Tibial nerve (tissue), 4 donors: ENCODE measurements at regions not wholly inside any gene's neighbourhood (a gene's known extent, or its start where the extent isn't known, plus 50 kb on each side); places are given as distances from the start of the nearest gene placed in this dataset.

Experiments used
- DNase-seq, 2 donors: peaks; one replicate each; pipeline ENCODE4 v3.0.0-alpha.2; 2019; ENCODE audit warnings: low spot score in 2 of 2
- H3K27ac ChIP-seq, 4 donors: fragments of 200-600 bp; sonication (generic) in 3 of 4; one replicate each; pipeline ENCODE4 v1.5.1; 2017 to 2019; ENCODE audit warnings: mild to moderate bottlenecking in 1 of 4
- H3K27me3 ChIP-seq, 2 donors: fragments of 200-600 bp; sonication (generic) in 1 of 2; one replicate each; pipeline versions ENCODE4 v1.5.1 to v1.6.0; 2017 to 2019
- H3K36me3 ChIP-seq, 3 donors: fragments of 200-600 bp; sonication (generic); one replicate each; pipeline ENCODE4 v1.5.1; 2018 to 2019
- H3K4me1 ChIP-seq, 4 donors: fragments of 200-600 bp; sonication (generic) in 3 of 4; one replicate each; pipeline ENCODE4 v1.5.1; 2017 to 2019
- H3K4me3 ChIP-seq, 4 donors: fragments of 200-600 bp; sonication (generic) in 3 of 4; one replicate each; pipeline ENCODE4 v1.5.1; 2017 to 2019; ENCODE audit warnings: mild to moderate bottlenecking in 1 of 4, moderate library complexity in 1 of 4
- H3K9me3 ChIP-seq, 4 donors: fragments of 200-600 bp; sonication (generic) in 3 of 4; one replicate each; pipeline ENCODE4 v1.5.1; 2017 to 2019
- EP300 ChIP-seq, 2 donors: sonication (generic); formaldehyde crosslinking; IDR thresholded peaks; one replicate each; pipeline ENCODE4 v1.6.1; 2017; ENCODE audit warnings: antibody characterized with exemption in 2 of 2, mild to moderate bottlenecking in 1 of 2
- POLR2A ChIP-seq, 2 donors: fragments of 450-650 bp; IDR thresholded peaks; one replicate each; pipeline ENCODE4 v1.6.1; 2017; ENCODE audit warnings: antibody characterized with exemption in 2 of 2, mild to moderate bottlenecking in 2 of 2, moderate library complexity in 2 of 2
- WGBS, 2 donors: methylation state at CpG; one replicate each; pipeline ENCODE4 v1.1.5; 2018; 5-methylcytosine and 5-hydroxymethylcytosine counted together
- TF ChIP-seq, protein P1 (sequence below), 5 experiments: fragments of 200-600 bp in 3 of 5; fragments of 450-650 bp in 2 of 5; sonication (generic) in 3 of 5; IDR thresholded peaks; one replicate each; pipeline ENCODE4 v1.5.1; 2016 to 2019; ENCODE audit warnings: antibody characterized with exemption in 5 of 5, mild to moderate bottlenecking in 3 of 5, moderate library complexity in 2 of 5

GRCh38 chr12:127428420-127428819, 838.5 kb upstream of the TMEM132C start:
- Histone ChIP-seq H3K36me3 (no peaks in the 10 kb centered on the region), H3K4me1 (no peaks in the 10 kb centered on the region), H3K4me3 (no peak overlapping the region), H3K27ac (no peak overlapping the region), H3K27me3 (no peaks in the 10 kb centered on the region), H3K9me3 (no peaks in the 10 kb centered on the region)
- TF ChIP-seq, protein P1, sequence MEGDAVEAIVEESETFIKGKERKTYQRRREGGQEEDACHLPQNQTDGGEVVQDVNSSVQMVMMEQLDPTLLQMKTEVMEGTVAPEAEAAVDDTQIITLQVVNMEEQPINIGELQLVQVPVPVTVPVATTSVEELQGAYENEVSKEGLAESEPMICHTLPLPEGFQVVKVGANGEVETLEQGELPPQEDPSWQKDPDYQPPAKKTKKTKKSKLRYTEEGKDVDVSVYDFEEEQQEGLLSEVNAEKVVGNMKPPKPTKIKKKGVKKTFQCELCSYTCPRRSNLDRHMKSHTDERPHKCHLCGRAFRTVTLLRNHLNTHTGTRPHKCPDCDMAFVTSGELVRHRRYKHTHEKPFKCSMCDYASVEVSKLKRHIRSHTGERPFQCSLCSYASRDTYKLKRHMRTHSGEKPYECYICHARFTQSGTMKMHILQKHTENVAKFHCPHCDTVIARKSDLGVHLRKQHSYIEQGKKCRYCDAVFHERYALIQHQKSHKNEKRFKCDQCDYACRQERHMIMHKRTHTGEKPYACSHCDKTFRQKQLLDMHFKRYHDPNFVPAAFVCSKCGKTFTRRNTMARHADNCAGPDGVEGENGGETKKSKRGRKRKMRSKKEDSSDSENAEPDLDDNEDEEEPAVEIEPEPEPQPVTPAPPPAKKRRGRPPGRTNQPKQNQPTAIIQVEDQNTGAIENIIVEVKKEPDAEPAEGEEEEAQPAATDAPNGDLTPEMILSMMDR (IDR thresholded peaks at IDR 0.05): no peak
- TF ChIP-seq EP300 (IDR thresholded peaks at IDR 0.05) (no peak), POLR2A (IDR thresholded peaks at IDR 0.05) (no peak)
- 87 to 94% methylated on average over 6 of the region's 6 CpGs for WGBS, 2 donors
- DNase-seq: no peak

DNA sequence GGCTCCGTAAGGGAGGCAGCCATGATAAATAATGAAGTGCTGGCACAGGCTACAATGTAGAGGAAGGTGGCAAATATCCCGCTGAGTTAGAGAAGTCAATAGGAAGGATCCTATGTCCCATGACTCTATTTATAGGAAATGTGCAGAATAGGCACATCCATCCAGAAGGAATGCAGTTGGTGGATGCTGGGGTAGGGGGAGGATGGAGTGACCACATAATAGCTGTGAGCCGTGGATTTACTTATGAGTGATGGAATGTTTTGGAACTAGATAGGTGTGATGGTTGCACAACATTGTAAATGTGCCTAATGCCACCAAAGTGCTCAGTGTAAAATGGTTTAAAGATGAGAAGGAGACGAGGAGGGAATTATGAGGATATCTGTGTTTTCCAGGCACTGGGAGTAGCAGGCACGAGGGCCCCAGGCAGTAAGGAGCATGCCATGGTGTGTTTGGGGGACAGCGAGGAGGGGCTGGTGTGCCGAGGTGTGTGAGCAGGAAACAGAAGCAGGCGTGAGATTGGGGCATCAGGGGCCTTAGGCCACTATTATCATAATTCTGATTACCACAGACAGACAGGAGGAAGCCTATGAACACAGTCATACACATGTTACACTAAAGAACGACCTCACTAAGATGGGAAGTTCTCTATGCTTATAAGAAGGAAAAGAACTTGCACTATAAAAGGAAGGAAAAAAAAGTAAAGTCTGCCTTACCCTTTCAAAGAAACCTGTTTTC, 837.3 kb upstream of the TMEM132C start:
- H3K9me3 ChIP-seq: no peaks in the 10 kb centered on the region
- no peaks in the 10 kb centered on the region for H3K4me1 ChIP-seq
- no peak for DNase-seq
- no peaks in the 10 kb centered on the region for H3K27me3 ChIP-seq
- no peak for TF ChIP-seq POLR2A (IDR thresholded peaks at IDR 0.05)
- no peak for TF ChIP-seq EP300 (IDR thresholded peaks at IDR 0.05)
- TF ChIP-seq, protein P1 (IDR thresholded peaks at IDR 0.05): no peak
- WGBS, 2 donors: 74 to 75% methylated on average over 9 of the region's 9 CpGs
- H3K36me3 ChIP-seq: no peaks in the 10 kb centered on the region
- no peak overlapping the region for H3K27ac ChIP-seq
- no peak overlapping the region for H3K4me3 ChIP-seq

GRCh38 chr12:127430401-127430800, 836.6 kb upstream of the TMEM132C start:
- H3K4me3 ChIP-seq: no peak overlapping the region
- 74 to 84% methylated on average over 8 to 9 of the region's 9 CpGs for WGBS, 2 donors
- H3K27ac ChIP-seq: no peak overlapping the region
- no peak for DNase-seq
- TF ChIP-seq, protein P1 (IDR thresholded peaks at IDR 0.05): no peak
- no peak for TF ChIP-seq POLR2A (IDR thresholded peaks at IDR 0.05)
- no peak for TF ChIP-seq EP300 (IDR thresholded peaks at IDR 0.05)
- no peaks in the 10 kb centered on the region for H3K36me3 ChIP-seq
- H3K27me3 ChIP-seq: no peaks in the 10 kb centered on the region
- no peaks in the 10 kb centered on the region for H3K9me3 ChIP-seq
- H3K4me1 ChIP-seq: no peaks in the 10 kb centered on the region

DNA sequence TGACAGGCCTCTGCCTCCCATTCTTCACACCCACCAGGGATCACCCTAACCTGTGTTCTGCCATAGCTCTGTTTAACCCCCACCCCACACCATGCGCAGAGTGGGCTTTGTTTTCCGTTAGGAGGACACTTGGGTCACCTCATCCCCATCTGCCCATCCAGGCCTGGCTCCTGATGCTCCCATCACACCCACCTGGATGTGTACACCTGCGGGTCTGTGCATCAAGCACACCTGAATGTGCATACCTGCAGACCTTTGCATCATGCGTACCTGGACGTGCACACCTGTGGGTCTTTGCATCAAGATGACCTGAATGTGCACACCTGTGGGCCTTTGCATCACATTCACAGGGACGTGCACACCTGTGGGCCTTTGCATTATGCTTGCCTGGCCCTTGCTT, 835.8 kb upstream of the TMEM132C start:
- DNase-seq: no peak
- no peaks in the 10 kb centered on the region for H3K4me1 ChIP-seq
- WGBS, 2 donors: 89 to 94% methylated on average over 5 to 6 of the region's 6 CpGs
- TF ChIP-seq, protein P1 (IDR thresholded peaks at IDR 0.05): no peak
- TF ChIP-seq POLR2A (IDR thresholded peaks at IDR 0.05) (no peak), EP300 (IDR thresholded peaks at IDR 0.05) (no peak)
- no peaks in the 10 kb centered on the region for H3K36me3 ChIP-seq
- H3K27ac ChIP-seq: no peak overlapping the region
- H3K4me3 ChIP-seq: no peak overlapping the region
- H3K27me3 ChIP-seq: no peaks in the 10 kb centered on the region
- H3K9me3 ChIP-seq: no peaks in the 10 kb centered on the region

GRCh38 chr12:127431594-127431993, 835.4 kb upstream of the TMEM132C start:
- Histone ChIP-seq H3K27me3 (no peaks in the 10 kb centered on the region), H3K4me1 (no peaks in the 10 kb centered on the region), H3K36me3 (no peaks in the 10 kb centered on the region), H3K27ac (no peak overlapping the region), H3K4me3 (no peak overlapping the region), H3K9me3 (no peaks in the 10 kb centered on the region)
- TF ChIP-seq, protein P1 (IDR thresholded peaks at IDR 0.05): no peak
- TF ChIP-seq POLR2A (IDR thresholded peaks at IDR 0.05) (no peak), EP300 (IDR thresholded peaks at IDR 0.05) (no peak)
- DNase-seq: no peak
- 70 to 74% methylated on average over 5 of the region's 5 CpGs for WGBS, 2 donors
